C4-2B (cell line): ENCODE measurements at regions not wholly inside any gene's neighbourhood (a gene's known extent, or its start where the extent isn't known, plus 50 kb on each side); places are given as distances from the start of the nearest gene placed in this dataset.

ENCODE experiments used
- H3K27ac ChIP-seq: fragments of 450-650 bp; 2 replicates; pipeline ENCODE4 v1.5.1; 2017
- ZFX ChIP-seq: fragments of 450-650 bp; IDR thresholded peaks from 2 replicates; pipeline ENCODE4 v1.6.1; 2017
- TF ChIP-seq, protein P1 (sequence below): fragments of 450-650 bp; conservative IDR thresholded peaks from 2 replicates; pipeline ENCODE4 v1.5.1; 2017; ENCODE audit warnings: mild to moderate bottlenecking

DNA sequence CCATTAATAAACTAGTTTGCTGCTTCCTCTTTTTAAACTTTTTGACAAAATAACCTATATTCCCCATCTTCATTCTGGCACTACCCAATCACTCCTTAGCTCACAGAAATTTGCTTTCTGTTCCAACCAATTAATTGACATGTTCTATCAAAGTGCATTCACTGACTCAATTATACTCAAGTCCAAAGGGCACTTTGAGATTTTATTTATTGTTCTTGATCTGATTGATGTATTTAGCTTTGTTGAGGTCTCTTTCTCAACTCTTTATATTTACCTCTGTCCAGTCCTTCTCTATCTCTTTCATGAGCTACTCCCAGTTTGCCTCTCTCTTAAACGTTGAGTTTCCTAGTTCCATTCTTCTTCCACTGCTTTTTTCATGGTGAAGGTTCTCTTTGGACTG is 104.4 kb upstream of the TENT5A start:
- H3K27ac ChIP-seq = no peak overlapping the region
- TF ChIP-seq ZFX = no peak
- TF ChIP-seq, protein P1, sequence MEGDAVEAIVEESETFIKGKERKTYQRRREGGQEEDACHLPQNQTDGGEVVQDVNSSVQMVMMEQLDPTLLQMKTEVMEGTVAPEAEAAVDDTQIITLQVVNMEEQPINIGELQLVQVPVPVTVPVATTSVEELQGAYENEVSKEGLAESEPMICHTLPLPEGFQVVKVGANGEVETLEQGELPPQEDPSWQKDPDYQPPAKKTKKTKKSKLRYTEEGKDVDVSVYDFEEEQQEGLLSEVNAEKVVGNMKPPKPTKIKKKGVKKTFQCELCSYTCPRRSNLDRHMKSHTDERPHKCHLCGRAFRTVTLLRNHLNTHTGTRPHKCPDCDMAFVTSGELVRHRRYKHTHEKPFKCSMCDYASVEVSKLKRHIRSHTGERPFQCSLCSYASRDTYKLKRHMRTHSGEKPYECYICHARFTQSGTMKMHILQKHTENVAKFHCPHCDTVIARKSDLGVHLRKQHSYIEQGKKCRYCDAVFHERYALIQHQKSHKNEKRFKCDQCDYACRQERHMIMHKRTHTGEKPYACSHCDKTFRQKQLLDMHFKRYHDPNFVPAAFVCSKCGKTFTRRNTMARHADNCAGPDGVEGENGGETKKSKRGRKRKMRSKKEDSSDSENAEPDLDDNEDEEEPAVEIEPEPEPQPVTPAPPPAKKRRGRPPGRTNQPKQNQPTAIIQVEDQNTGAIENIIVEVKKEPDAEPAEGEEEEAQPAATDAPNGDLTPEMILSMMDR = no peak

DNA sequence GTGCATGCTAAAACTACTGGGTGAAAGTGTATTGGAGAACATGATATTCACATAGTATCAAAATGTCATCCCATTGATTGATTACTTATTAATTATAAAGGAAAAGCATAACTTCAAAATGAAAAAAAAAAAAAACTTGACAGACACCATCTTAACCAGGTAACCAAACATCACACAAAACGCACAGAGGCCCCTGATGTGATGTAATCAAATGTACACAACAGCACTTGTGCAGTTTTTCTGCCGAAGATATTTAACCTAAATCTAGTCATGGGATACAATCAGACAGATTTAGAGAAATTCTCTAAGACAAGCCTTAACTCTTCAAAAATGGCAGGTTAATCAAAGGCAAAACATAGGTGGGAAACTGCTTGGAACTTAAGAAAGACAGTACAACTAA is 102.0 kb upstream of the TENT5A start:
- no peak overlapping the region for H3K27ac ChIP-seq
- no peak for TF ChIP-seq ZFX
- TF ChIP-seq, protein P1 = no peak

DNA sequence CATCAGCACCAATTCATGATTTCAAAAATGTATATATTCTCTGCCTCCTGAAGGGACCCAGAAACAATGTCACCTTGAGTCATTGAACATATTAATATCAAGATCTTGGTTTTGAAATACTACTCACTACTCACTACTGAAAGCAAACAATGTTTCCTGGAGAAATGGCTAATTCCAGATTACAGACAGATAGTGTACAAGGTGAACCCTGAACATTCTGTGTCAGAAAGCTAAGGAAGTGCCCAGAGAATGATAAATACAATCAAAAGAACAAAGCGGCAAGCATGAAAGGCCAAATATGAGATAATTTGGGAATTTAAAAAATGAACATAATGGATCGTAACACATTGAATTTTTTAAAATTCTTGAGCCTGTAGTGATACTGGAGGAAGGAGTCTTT is 101.5 kb upstream of the TENT5A start:
- no peak for TF ChIP-seq ZFX
- TF ChIP-seq, protein P1 = no peak
- no peak overlapping the region for H3K27ac ChIP-seq

DNA sequence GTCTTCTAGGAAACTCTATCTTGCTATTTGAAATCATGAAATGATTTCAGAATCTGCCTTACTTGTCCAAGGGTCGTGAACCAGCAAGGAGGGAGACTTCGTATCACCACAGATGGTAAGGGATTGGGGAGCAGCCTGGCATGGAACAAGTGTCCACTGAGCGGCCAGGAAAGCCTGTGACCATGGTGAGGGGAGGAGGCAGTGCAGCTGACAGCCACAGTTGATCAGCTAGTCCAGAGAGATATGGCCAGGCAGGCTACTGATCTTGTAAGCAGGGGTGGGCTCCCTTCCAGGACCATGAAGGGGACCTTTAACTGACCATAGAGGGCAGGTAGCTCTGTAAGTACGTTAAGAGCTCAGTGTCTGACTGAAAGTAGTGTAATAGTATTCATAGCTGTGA is 96.8 kb upstream of the TENT5A start:
- no peak overlapping the region for H3K27ac ChIP-seq
- no peak for TF ChIP-seq ZFX
- TF ChIP-seq, protein P1 = no peak

DNA sequence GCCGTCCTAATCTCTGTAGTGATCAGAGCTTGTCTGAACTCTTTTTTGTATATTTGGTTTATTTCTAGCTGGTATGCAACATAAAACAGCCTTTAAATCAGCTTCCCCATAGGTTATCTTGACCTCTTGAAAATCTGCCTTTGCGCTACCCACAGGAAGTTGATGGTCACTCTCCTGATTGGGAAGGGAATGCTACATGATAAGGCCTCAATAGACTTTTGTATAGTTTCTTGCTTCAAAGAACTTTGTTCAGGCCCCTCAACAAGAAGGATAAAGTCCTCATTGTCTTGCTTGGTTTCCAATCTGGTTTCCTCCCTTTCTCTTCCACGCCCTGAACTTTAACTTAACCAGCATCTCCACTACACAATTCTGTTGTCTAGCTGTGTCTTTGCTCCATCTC is 95.4 kb upstream of the TENT5A start:
- no peak overlapping the region for H3K27ac ChIP-seq
- no peak for TF ChIP-seq ZFX
- TF ChIP-seq, protein P1 = no peak

DNA sequence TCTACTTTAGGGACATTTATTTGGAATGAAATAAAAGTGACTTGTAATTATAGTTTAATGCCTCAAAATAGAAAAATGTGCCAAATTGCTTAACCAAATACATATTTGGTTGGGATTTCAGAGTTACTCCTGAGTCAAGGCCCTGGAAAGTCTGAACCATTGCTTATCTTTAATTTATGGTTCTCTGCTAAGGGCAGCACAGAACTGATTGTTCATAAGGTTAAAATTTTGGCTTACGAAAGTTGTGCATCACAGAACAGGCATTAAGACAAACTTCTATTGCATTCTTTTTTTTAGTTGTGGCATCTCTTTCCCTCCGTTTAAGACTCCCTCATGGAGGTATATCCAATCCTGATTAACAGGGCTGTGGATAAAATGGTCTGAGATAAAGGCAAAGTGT is 92.2 kb upstream of the TENT5A start:
- no peak overlapping the region for H3K27ac ChIP-seq
- no peak for TF ChIP-seq ZFX
- TF ChIP-seq, protein P1 = no peak

DNA sequence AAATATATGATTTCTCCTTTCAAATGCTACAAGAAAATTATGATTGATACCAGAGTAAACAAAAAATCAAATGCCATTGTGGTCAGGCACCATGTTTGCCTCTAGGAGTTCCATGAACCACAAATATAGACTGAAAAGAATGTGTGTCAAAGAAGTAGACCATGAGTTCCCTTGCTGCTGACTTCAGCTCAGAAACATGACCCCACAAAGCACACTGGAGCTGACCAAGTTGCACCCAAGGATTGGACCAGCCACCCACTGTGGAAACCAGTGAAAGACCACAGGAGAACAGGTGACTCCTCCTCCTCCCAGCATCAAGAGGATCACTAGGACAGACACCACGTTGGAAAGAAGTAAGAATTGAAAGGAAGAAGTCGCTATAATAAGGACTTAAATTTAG is 90.8 kb upstream of the TENT5A start:
- no peak overlapping the region for H3K27ac ChIP-seq
- TF ChIP-seq, protein P1 = no peak
- TF ChIP-seq ZFX = no peak
